Fibroblast of the aortic adventitia (primary cell): ENCODE measurements at regions not wholly inside any gene's neighbourhood (a gene's known extent, or its start where the extent isn't known, plus 50 kb on each side); places are given as distances from the start of the nearest gene placed in this dataset.

Source experiments
- DNase-seq: peaks from one replicate; pipeline ENCODE4 v3.0.0-alpha.2; 2010; ENCODE audit warnings: low read depth
- H3K4me3 ChIP-seq: 2 replicates; pipeline ENCODE4 v1.5.1; 2011; ENCODE audit warnings: low read depth, mild to moderate bottlenecking, control low read depth, low read length, moderate library complexity
- CTCF ChIP-seq: IDR thresholded peaks from 2 replicates; pipeline ENCODE4 v1.5.1; 2011; ENCODE audit warnings: mild to moderate bottlenecking, low read length, control low read depth, inconsistent platforms; ENCODE audit not compliant: insufficient read depth

- H3K4me3 ChIP-seq, result no peak overlapping the region
- no peak for DNase-seq
- no peak for TF ChIP-seq CTCF
Observed at GRCh38 chr7:88490161-88490560, 183.5 kb upstream of the STEAP4 start.

- no peak for DNase-seq
- TF ChIP-seq CTCF, result no peak
- no peak overlapping the region for H3K4me3 ChIP-seq
Observed at GRCh38 chr7:88485821-88486220, 179.1 kb upstream of the STEAP4 start.

- TF ChIP-seq CTCF, result no peak
- no peak overlapping the region for H3K4me3 ChIP-seq
- no peak for DNase-seq
Observed at GRCh38 chr7:88484551-88484950, 177.9 kb upstream of the STEAP4 start.

GRCh38 chr7:88480896-88481295 is 174.2 kb upstream of the STEAP4 start:
- H3K4me3 ChIP-seq, result no peak overlapping the region
- no peak for DNase-seq
- no peak for TF ChIP-seq CTCF

GRCh38 chr7:88480271-88480670 is 173.6 kb upstream of the STEAP4 start:
- H3K4me3 ChIP-seq, result no peak overlapping the region
- no peak for DNase-seq
- TF ChIP-seq CTCF, result no peak

- no peak for TF ChIP-seq CTCF
- H3K4me3 ChIP-seq, result no peak overlapping the region
- DNase-seq, result no peak
Observed at GRCh38 chr7:88477976-88478375, 171.3 kb upstream of the STEAP4 start.

- DNase-seq, result no peak
- TF ChIP-seq CTCF, result no peak
- H3K4me3 ChIP-seq, result no peak overlapping the region
Observed at GRCh38 chr7:88465600-88465999, 158.9 kb upstream of the STEAP4 start.
